Liver (tissue), 6 donors: ENCODE measurements at regions not wholly inside any gene's neighbourhood (a gene's known extent, or its start where the extent isn't known, plus 50 kb on each side); places are given as distances from the start of the nearest gene placed in this dataset.
"Not testable (repeated sequence)": the region's sequence is repeated elsewhere in the genome, so short reads cannot be mapped to it uniquely, and the experiment has no call there.

ENCODE experiments used
- DNase-seq: peaks from one replicate; pipeline ENCODE4 v3.0.0-alpha.2; 2017; ENCODE audit warnings: low spot score
- H3K27ac ChIP-seq, 2 donors: one replicate each; pipeline ENCODE4 v1.7.0; 2013; ENCODE audit warnings: inconsistent platforms in 2 of 2, low read length in 2 of 2, control low read depth in 1 of 2, low read depth in 1 of 2, mild to moderate bottlenecking in 1 of 2
- H3K27me3 ChIP-seq, 4 donors: one replicate each; pipeline versions ENCODE4 v1.6.1 to v1.7.0; 2013; ENCODE audit warnings: low read length in 3 of 4, inconsistent platforms in 1 of 4, mild to moderate bottlenecking in 1 of 4, moderate library complexity in 1 of 4; ENCODE audit not compliant: control insufficient read depth in 4 of 4, insufficient read depth in 4 of 4
- H3K36me3 ChIP-seq, 4 donors: one replicate each; pipeline versions ENCODE4 v1.6.1 to v1.7.0; 2013; ENCODE audit warnings: low read length in 3 of 4, mild to moderate bottlenecking in 3 of 4, low read depth in 1 of 4, moderate library complexity in 1 of 4; ENCODE audit not compliant: control insufficient read depth in 4 of 4, insufficient read depth in 3 of 4
- H3K4me1 ChIP-seq, 4 donors: one replicate each; pipeline versions ENCODE4 v1.6.1 to v1.7.0; 2013; ENCODE audit warnings: low read length in 3 of 4, mild to moderate bottlenecking in 3 of 4, moderate library complexity in 1 of 4; ENCODE audit not compliant: control insufficient read depth in 4 of 4, insufficient read depth in 4 of 4
- H3K4me3 ChIP-seq, 3 donors: one replicate each; pipeline versions ENCODE4 v1.6.1 to v1.7.0; 2013; ENCODE audit warnings: low read length in 3 of 3, control low read depth in 1 of 3, low read depth in 1 of 3, mild to moderate bottlenecking in 1 of 3
- H3K9ac ChIP-seq, 2 donors: one replicate each; pipeline ENCODE4 v1.7.0; 2013; ENCODE audit warnings: low read length in 2 of 2, mild to moderate bottlenecking in 2 of 2, moderate library complexity in 2 of 2, control low read depth in 1 of 2, low read depth in 1 of 2
- H3K9me3 ChIP-seq, 4 donors: one replicate each; pipeline versions ENCODE4 v1.6.1 to v1.7.0; 2013; ENCODE audit warnings: low read length in 3 of 4; ENCODE audit not compliant: control insufficient read depth in 4 of 4
- WGBS: extraction: QIAGEN DNeasy Blood & Tissue Kit; methylation state at CpG from one replicate; pipeline ENCODE4 v1.1.7; 2013; 5-methylcytosine and 5-hydroxymethylcytosine counted together
- donor health status: healthy.
- donor health status: healthy.
- donor health status: healthy.

GRCh38 chr6:60818072-60818471 is 1468.0 kb downstream of the KHDRBS2 start:
- not testable (repeated sequence) for H3K4me1 ChIP-seq, H3K4me3 ChIP-seq, DNase-seq, H3K27me3 ChIP-seq, H3K36me3 ChIP-seq, H3K27ac ChIP-seq, H3K9me3 ChIP-seq, H3K9ac ChIP-seq
- 89% methylated on average over 2 of the region's 2 CpGs for WGBS

- not testable (repeated sequence) for H3K4me1 ChIP-seq, H3K9ac ChIP-seq
- 93% methylated on average over 1 of the region's 1 CpG for WGBS
Measured at GRCh38 chr6:60814784-60815183, 1471.2 kb downstream of the KHDRBS2 start.

GRCh38 chr6:60813897-60814596 is 1472.0 kb downstream of the KHDRBS2 start:
- H3K27ac ChIP-seq, H3K27me3 ChIP-seq, H3K9ac ChIP-seq, H3K9me3 ChIP-seq, H3K4me1 ChIP-seq, H3K36me3 ChIP-seq, H3K4me3 ChIP-seq, DNase-seq: not testable (repeated sequence)
- WGBS = 82% methylated on average over 4 of the region's 4 CpGs

More at GRCh38 chr6:60814784-60815183, 1471.2 kb downstream of the KHDRBS2 start:
- not testable (repeated sequence) for H3K27me3 ChIP-seq, H3K36me3 ChIP-seq, DNase-seq, H3K9me3 ChIP-seq, H3K4me3 ChIP-seq, H3K27ac ChIP-seq

GRCh38 chr6:60810216-60810615 is 1475.8 kb downstream of the KHDRBS2 start:
- not testable (repeated sequence) for H3K27me3 ChIP-seq

GRCh38 chr6:60799146-60799545 is 1486.9 kb downstream of the KHDRBS2 start:
- not testable (repeated sequence) for DNase-seq, H3K9ac ChIP-seq, H3K4me3 ChIP-seq, H3K27ac ChIP-seq, H3K4me1 ChIP-seq, H3K27me3 ChIP-seq, H3K36me3 ChIP-seq, H3K9me3 ChIP-seq
- WGBS = 41% methylated on average over 3 of the region's 3 CpGs

More at GRCh38 chr6:60810216-60810615, 1475.8 kb downstream of the KHDRBS2 start:
- H3K9ac ChIP-seq, H3K36me3 ChIP-seq, H3K9me3 ChIP-seq, H3K4me1 ChIP-seq, H3K27ac ChIP-seq, DNase-seq, H3K4me3 ChIP-seq: not testable (repeated sequence)
- WGBS = 71% methylated on average over 2 of the region's 2 CpGs

- H3K27me3 ChIP-seq, H3K9me3 ChIP-seq, DNase-seq, H3K4me1 ChIP-seq, H3K4me3 ChIP-seq, H3K9ac ChIP-seq, H3K36me3 ChIP-seq, H3K27ac ChIP-seq: not testable (repeated sequence)
Measured at GRCh38 chr6:60797831-60798230, 1488.2 kb downstream of the KHDRBS2 start.

- not testable (repeated sequence) for H3K9me3 ChIP-seq, DNase-seq, H3K4me1 ChIP-seq, H3K9ac ChIP-seq, H3K36me3 ChIP-seq, H3K27me3 ChIP-seq, H3K4me3 ChIP-seq, H3K27ac ChIP-seq
- WGBS = 86% methylated on average over 13 of the region's 13 CpGs
Measured at GRCh38 chr6:60789601-60790000, 1496.4 kb downstream of the KHDRBS2 start.

- H3K9me3 ChIP-seq, H3K27me3 ChIP-seq, DNase-seq, H3K4me3 ChIP-seq, H3K27ac ChIP-seq, H3K4me1 ChIP-seq, H3K9ac ChIP-seq, H3K36me3 ChIP-seq: not testable (repeated sequence)
- 83% methylated on average over 4 of the region's 4 CpGs for WGBS
Measured at GRCh38 chr6:60782698-60783464, 1503.1 kb downstream of the KHDRBS2 start.
